ENCODE measurements at regions not wholly inside any gene's neighbourhood (a gene's known extent, or its start where the extent isn't known, plus 50 kb on each side); places are given as distances from the start of the nearest gene placed in this dataset.

- no peak for TF ChIP-seq TARDBP (IDR thresholded peaks at IDR 0.05)
- no peak for TF ChIP-seq L3MBTL2 (conservative IDR thresholded peaks at IDR 0.05)
- no peak for TF ChIP-seq SP1 (IDR thresholded peaks at IDR 0.05)
- no peak for TF ChIP-seq LEF1 (IDR thresholded peaks at IDR 0.05; ENCODE audit: borderline replicate concordance)
- no peak for TF ChIP-seq NFRKB (IDR thresholded peaks at IDR 0.05)
- TF ChIP-seq SUZ12 (IDR thresholded peaks at IDR 0.05): no peak
- TF ChIP-seq ZNF384 (IDR thresholded peaks at IDR 0.05): no peak
- TF ChIP-seq FOXK2 (IDR thresholded peaks at IDR 0.05): no peak
- no peak for TF ChIP-seq FOXM1 (IDR thresholded peaks at IDR 0.05; ENCODE audit: borderline replicate concordance)
- TF ChIP-seq ARNT (IDR thresholded peaks at IDR 0.05): no peak
- TF ChIP-seq BHLHE40 (IDR thresholded peaks at IDR 0.05; ENCODE audit: borderline replicate concordance): no peak
- TF ChIP-seq CTBP1 (IDR thresholded peaks at IDR 0.05; ENCODE audit: borderline replicate concordance): no peak
- no peak for TF ChIP-seq FOXA1 (IDR thresholded peaks at IDR 0.05)
- TF ChIP-seq ELF4 (IDR thresholded peaks at IDR 0.05): no peak
These were observed 81.8 kb upstream of the CENPW start for GRCh38 chr6:126258150-126258549.
